NCI-H748 treated with DMSO at 0.1 percent for 48 hours (cell line): ENCODE measurements at regions not wholly inside any gene's neighbourhood (a gene's known extent, or its start where the extent isn't known, plus 50 kb on each side); places are given as distances from the start of the nearest gene placed in this dataset.
"Not testable (repeated sequence)": the region's sequence is repeated elsewhere in the genome, so short reads cannot be mapped to it uniquely, and the experiment has no call there.

Source experiments
- DNase-seq: peaks from one replicate; lab custom pipeline; 2025; lab: John Stamatoyannopoulos, UW

- no peak for DNase-seq
Observed at GRCh38 chr2:217585362-217585761, 417.4 kb downstream of the TNS1 start.

- not testable (repeated sequence) for DNase-seq
Observed at GRCh38 chr2:217580407-217580806, 422.4 kb downstream of the TNS1 start.

GRCh38 chr2:217573571-217573970 lies 429.2 kb downstream of the TNS1 start:
- DNase-seq = no peak

- DNase-seq = no peak
Observed at GRCh38 chr2:217570394-217570793, 432.4 kb downstream of the TNS1 start.

GRCh38 chr2:217568289-217568971 lies 434.4 kb downstream of the TNS1 start:
- DNase-seq = no peak

- DNase-seq = no peak
Observed at GRCh38 chr2:217563565-217563964, 439.2 kb downstream of the TNS1 start.

- DNase-seq = no peak
Observed at GRCh38 chr2:217562871-217563480, 439.8 kb downstream of the TNS1 start.

- no peak for DNase-seq
Observed at GRCh38 chr2:217559084-217559483, 443.7 kb downstream of the TNS1 start.

GRCh38 chr2:217555081-217555876 lies 447.5 kb downstream of the TNS1 start:
- no peak for DNase-seq

- DNase-seq = no peak
Observed at GRCh38 chr2:217553679-217554078, 449.1 kb downstream of the TNS1 start.

- no peak for DNase-seq
Observed at GRCh38 chr2:217553202-217553601, 449.6 kb downstream of the TNS1 start.

- DNase-seq = no peak
Observed at GRCh38 chr2:217552081-217552480, 450.7 kb downstream of the TNS1 start.

GRCh38 chr2:217551252-217551899 lies 451.4 kb downstream of the TNS1 start:
- no peak for DNase-seq

- DNase-seq = no peak
Observed at GRCh38 chr2:217539126-217539525, 463.7 kb downstream of the TNS1 start.

- no peak for DNase-seq
Observed at GRCh38 chr2:217538719-217539118, 464.1 kb downstream of the TNS1 start.

GRCh38 chr2:217535957-217536708 lies 466.7 kb downstream of the TNS1 start:
- no peak for DNase-seq

GRCh38 chr2:217530392-217531090 lies 472.3 kb downstream of the TNS1 start:
- DNase-seq = no peak

GRCh38 chr2:217529271-217529670 lies 473.5 kb downstream of the TNS1 start:
- no peak for DNase-seq

GRCh38 chr2:217527590-217528202 lies 475.1 kb downstream of the TNS1 start:
- no peak for DNase-seq

- DNase-seq = no peak
Observed at GRCh38 chr2:217525076-217525475, 477.7 kb downstream of the TNS1 start.

GRCh38 chr2:217523286-217523685 lies 479.5 kb downstream of the TNS1 start:
- no peak for DNase-seq
